GM18507 (cell line): ENCODE measurements at regions not wholly inside any gene's neighbourhood (a gene's known extent, or its start where the extent isn't known, plus 50 kb on each side); places are given as distances from the start of the nearest gene placed in this dataset.

Experiments used
- DNase-seq: peaks from one replicate; pipeline ENCODE4 v3.0.0; 2011; ENCODE audit warnings: low read depth; ENCODE audit not compliant: insufficient read length; ENCODE audit errors: extremely low spot score
- FAIRE-seq: peaks from 2 replicates; lab custom pipeline; 2011; peaks lifted over from hg19 to GRCh38; lab: Jason Lieb, UNC

- DNase-seq (no peak), FAIRE-seq (no peak)
These were observed 604.3 kb upstream of the CFAP20DC start for GRCh38 chr3:59654123-59654479.

- FAIRE-seq (no peak), DNase-seq (no peak)
These were observed 603.7 kb upstream of the CFAP20DC start for GRCh38 chr3:59653405-59654122.

- DNase-seq (no peak), FAIRE-seq (no peak)
These were observed 594.9 kb upstream of the CFAP20DC start for GRCh38 chr3:59644479-59645402.

GRCh38 chr3:59641169-59641899 lies 591.5 kb upstream of the CFAP20DC start:
- DNase-seq (no peak), FAIRE-seq (no peak)

- no peak for DNase-seq
These were observed 583.1 kb upstream of the CFAP20DC start for GRCh38 chr3:59632760-59633573.

GRCh38 chr3:59631482-59631881 lies 581.7 kb upstream of the CFAP20DC start:
- no peak for FAIRE-seq
- DNase-seq = no peak

More at GRCh38 chr3:59632760-59633573, 583.1 kb upstream of the CFAP20DC start:
- FAIRE-seq = no peak

- DNase-seq (no peak), FAIRE-seq (no peak)
These were observed 571.2 kb upstream of the CFAP20DC start for GRCh38 chr3:59621037-59621436.

GRCh38 chr3:59620325-59620724 lies 570.5 kb upstream of the CFAP20DC start:
- DNase-seq (no peak), FAIRE-seq (no peak)

GRCh38 chr3:59612444-59612715 lies 562.6 kb upstream of the CFAP20DC start:
- DNase-seq (no peak), FAIRE-seq (no peak)

GRCh38 chr3:59611649-59612443 lies 562.0 kb upstream of the CFAP20DC start:
- DNase-seq = no peak
- no peak for FAIRE-seq

- DNase-seq (no peak), FAIRE-seq (no peak)
These were observed 560.0 kb upstream of the CFAP20DC start for GRCh38 chr3:59609657-59610348.

- DNase-seq = no peak
These were observed 558.5 kb upstream of the CFAP20DC start for GRCh38 chr3:59608356-59608755.

GRCh38 chr3:59607656-59608055 lies 557.8 kb upstream of the CFAP20DC start:
- no peak for DNase-seq
- FAIRE-seq = no peak

More at GRCh38 chr3:59608356-59608755, 558.5 kb upstream of the CFAP20DC start:
- no peak for FAIRE-seq

- DNase-seq (no peak), FAIRE-seq (no peak)
These were observed 556.9 kb upstream of the CFAP20DC start for GRCh38 chr3:59606638-59607266.

GRCh38 chr3:59605944-59606534 lies 556.2 kb upstream of the CFAP20DC start:
- DNase-seq (no peak), FAIRE-seq (no peak)

- FAIRE-seq = no peak
- no peak for DNase-seq
These were observed 555.5 kb upstream of the CFAP20DC start for GRCh38 chr3:59605318-59605717.

- no peak for FAIRE-seq
- no peak for DNase-seq
These were observed 551.7 kb upstream of the CFAP20DC start for GRCh38 chr3:59601486-59601885.
